ENCODE measurements at regions not wholly inside any gene's neighbourhood (a gene's known extent, or its start where the extent isn't known, plus 50 kb on each side); places are given as distances from the start of the nearest gene placed in this dataset.

DNA sequence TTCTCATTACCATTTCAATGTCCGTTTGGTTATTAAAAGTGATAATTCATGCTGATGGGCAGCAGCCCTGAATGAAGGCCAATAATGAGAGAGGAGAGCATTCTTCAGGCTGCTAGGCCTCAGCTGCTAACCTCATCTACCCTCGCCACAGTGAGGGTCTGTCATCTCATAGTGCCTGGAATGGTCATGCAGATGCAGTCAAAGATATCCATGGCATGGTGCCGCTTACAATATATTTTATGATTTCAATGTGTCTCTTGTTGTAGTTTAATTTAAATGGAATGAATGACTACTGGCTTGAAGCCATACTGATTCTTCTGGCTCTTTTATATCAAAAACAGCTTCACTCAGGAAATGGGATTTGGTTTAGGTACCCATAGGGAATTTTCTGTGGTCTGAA lies 126.9 kb downstream of the SLC16A9 start (continued):
- TF ChIP-seq, protein P1, sequence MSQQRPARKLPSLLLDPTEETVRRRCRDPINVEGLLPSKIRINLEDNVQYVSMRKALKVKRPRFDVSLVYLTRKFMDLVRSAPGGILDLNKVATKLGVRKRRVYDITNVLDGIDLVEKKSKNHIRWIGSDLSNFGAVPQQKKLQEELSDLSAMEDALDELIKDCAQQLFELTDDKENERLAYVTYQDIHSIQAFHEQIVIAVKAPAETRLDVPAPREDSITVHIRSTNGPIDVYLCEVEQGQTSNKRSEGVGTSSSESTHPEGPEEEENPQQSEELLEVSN (IDR thresholded peaks at IDR 0.05) = no peak
- no peak for TF ChIP-seq POLR2AphosphoS5 (IDR thresholded peaks at IDR 0.05; ENCODE audit: low read depth, low read length)
- no peak for TF ChIP-seq RAD21 (IDR thresholded peaks at IDR 0.05 in 1 of 2, conservative IDR thresholded peaks at IDR 0.05 in 1 of 2; ENCODE audit: low read depth in 2 of 2, low read length in 2 of 2)
